ENCODE measurements at regions not wholly inside any gene's neighbourhood (a gene's known extent, or its start where the extent isn't known, plus 50 kb on each side); places are given as distances from the start of the nearest gene placed in this dataset.

- no peak overlapping the region; the same call in 1 of the 2 replicates for H3K27ac ChIP-seq
- TF ChIP-seq EZH2 (IDR thresholded peaks at IDR 0.05) (no peak), POLR2AphosphoS5 (IDR thresholded peaks at IDR 0.05; ENCODE audit: borderline replicate concordance, low read depth, low read length) (no peak), FOXP2 (optimal IDR thresholded peaks at IDR 0.05; ENCODE audit: control extremely low read depth, extremely low read length, insufficient read depth) (no peak)
Observed at GRCh38 chr18:10085876-10086275, 172.1 kb downstream of the VAPA start.

DNA sequence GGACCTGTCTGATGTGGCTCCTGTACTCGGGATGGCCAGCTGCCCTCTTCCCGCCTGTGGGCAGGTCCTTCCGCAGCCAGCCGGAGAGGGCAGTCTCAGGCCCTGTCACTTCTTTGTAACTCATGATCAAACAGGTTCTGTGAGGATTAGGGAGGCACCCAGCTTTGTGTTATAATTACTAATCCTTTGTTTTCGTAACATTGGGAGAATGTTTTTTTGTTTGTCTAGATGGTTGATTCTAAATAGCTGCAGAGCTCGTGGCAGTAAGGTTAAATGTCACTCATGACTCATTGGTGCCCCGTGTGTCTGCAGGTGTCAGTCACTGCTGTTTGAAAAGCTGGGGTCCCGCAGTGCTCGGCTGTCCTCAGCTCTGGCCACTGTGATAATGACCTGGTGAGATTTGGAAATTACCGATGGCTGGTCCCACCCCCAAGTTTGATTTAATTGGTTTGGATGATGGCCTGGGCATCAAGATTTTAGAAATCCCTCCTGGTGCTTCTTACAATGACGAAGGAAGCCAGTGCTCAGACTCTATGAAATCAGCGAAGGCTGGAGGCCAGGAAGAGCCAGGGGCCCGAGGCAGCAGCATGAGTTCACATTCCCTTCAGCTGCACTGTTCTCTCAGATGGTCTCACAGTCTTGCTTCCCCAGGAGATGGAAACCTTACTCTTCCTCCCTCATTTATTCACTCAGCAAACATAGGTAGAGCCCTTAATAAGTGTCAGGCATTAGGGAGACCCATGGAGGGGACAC, 172.8 kb downstream of the VAPA start:
- H3K36me3 ChIP-seq (ENCODE audit: insufficient read depth, low read length), result no peaks in the 10 kb centered on the region
- TF ChIP-seq FOXP2 (optimal IDR thresholded peaks at IDR 0.05; ENCODE audit: control extremely low read depth, extremely low read length, insufficient read depth) (no peak), EZH2 (IDR thresholded peaks at IDR 0.05) (no peak), POLR2AphosphoS5 (IDR thresholded peaks at IDR 0.05; ENCODE audit: borderline replicate concordance, low read depth, low read length) (no peak)
- no peak overlapping the region for H3K9ac ChIP-seq (ENCODE audit: insufficient read length)
- no peak overlapping the region for H3K4me3 ChIP-seq
- H3K27ac ChIP-seq, result no peak overlapping the region
- H3K9me3 ChIP-seq (ENCODE audit: low read depth, low read length), result peaks cover 14% of the 10 kb centered on the region; the same call in 1 of the 2 replicates
- no peak for DNase-seq (ENCODE audit: low read depth, low spot score)

More at GRCh38 chr18:10085876-10086275, 172.1 kb downstream of the VAPA start:
- DNase-seq (ENCODE audit: low read depth, low spot score), result no peak
- peaks cover 14% of the 10 kb centered on the region; the same call in 1 of the 2 replicates for H3K9me3 ChIP-seq (ENCODE audit: low read depth, low read length)
- no peak overlapping the region for H3K4me3 ChIP-seq
- no peak overlapping the region for H3K9ac ChIP-seq (ENCODE audit: insufficient read length)
- H3K36me3 ChIP-seq (ENCODE audit: insufficient read depth, low read length), result no peaks in the 10 kb centered on the region

- DNase-seq (ENCODE audit: low read depth, low spot score), result no peak
- H3K9ac ChIP-seq (ENCODE audit: insufficient read length), result no peak overlapping the region
- no peak overlapping the region for H3K27ac ChIP-seq
- H3K36me3 ChIP-seq (ENCODE audit: insufficient read depth, low read length), result no peaks in the 10 kb centered on the region
- 0 out of 2 replicates have a peak, but pooled peaks cover 4% of the 10 kb centered on the region for H3K9me3 ChIP-seq (ENCODE audit: low read depth, low read length)
- TF ChIP-seq POLR2AphosphoS5 (IDR thresholded peaks at IDR 0.05; ENCODE audit: borderline replicate concordance, low read depth, low read length), result no peak
- TF ChIP-seq FOXP2 (optimal IDR thresholded peaks at IDR 0.05; ENCODE audit: control extremely low read depth, extremely low read length, insufficient read depth), result no peak
- TF ChIP-seq EZH2 (IDR thresholded peaks at IDR 0.05), result no peak
- H3K4me3 ChIP-seq, result no peak overlapping the region
Observed at GRCh38 chr18:10088734-10089133, 174.9 kb downstream of the VAPA start.

DNA sequence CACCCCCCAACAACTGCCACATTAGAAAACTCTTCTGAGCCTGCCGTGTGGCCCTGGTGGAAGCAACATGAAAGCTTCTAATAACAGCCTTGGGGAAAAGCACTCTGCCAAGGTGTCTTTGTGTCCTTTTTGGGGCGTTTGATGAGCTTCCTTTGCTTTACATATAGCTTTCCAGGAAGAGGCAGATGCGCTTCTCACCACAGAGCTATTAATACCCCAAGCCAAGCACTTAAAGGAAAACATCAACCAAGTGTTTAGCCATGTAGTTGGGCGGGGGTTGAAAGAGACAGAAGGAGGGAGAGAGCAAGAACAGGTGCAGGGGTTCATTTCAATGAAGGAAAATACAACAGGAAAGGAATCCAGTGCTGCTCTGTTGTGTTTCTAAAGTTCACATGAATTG, 176.1 kb downstream of the VAPA start:
- no peak for TF ChIP-seq EZH2 (IDR thresholded peaks at IDR 0.05)
- Histone ChIP-seq H3K9ac (ENCODE audit: insufficient read length) (no peak overlapping the region), H3K36me3 (ENCODE audit: insufficient read depth, low read length) (no peaks in the 10 kb centered on the region), H3K27ac (no peak overlapping the region), H3K4me3 (no peak overlapping the region), H3K9me3 (ENCODE audit: low read depth, low read length) (no peaks in the 10 kb centered on the region)
- no peak for DNase-seq (ENCODE audit: low read depth, low spot score)

DNA sequence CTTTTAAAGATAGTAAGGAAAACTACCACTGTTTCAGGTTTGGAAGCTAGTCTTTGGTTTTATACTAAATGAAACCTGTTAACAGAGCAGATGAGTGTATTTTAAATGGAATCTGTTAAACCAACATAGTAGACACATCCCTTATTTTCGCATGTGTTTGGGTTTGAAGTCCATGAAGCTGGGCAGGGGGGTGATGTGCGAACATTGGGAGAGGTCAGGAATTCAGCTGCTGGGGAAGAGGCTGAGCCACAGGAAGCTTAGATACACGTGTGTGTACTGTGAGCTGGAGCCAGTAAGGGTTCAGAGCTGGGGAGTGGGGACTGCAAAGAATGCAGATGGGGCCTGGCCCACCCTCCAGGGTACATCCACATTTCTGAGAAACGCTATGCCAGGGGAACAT, 176.9 kb downstream of the VAPA start:
- DNase-seq (ENCODE audit: low read depth, low spot score), result no peak
- H3K27ac ChIP-seq, result no peak overlapping the region

DNA sequence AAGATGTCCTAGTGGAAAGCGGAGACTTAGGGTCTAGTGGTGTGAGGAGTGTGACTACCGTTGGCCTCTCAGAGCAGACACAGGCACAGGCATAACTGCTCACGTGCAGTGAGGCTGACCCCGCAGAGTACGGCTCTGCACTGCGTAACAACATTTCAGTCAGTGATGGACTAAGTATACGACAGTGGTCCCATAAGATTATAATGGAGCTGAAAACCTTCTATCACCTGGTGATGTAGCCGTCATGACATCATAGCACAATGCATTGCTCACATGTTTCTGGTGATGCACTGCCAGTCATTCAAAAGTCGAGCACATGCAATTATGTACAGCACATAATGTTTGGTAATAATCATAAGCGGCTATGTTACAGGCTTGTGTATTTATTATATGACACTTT, 179.6 kb downstream of the VAPA start:
- Histone ChIP-seq H3K9me3 (ENCODE audit: low read depth, low read length) (no peaks in the 10 kb centered on the region), H3K9ac (ENCODE audit: insufficient read length) (no peak overlapping the region), H3K27ac (no peak overlapping the region), H3K36me3 (ENCODE audit: insufficient read depth, low read length) (no peaks in the 10 kb centered on the region), H3K4me3 (no peak overlapping the region)
- no peak for DNase-seq (ENCODE audit: low read depth, low spot score)
- no peak for TF ChIP-seq FOXP2 (optimal IDR thresholded peaks at IDR 0.05; ENCODE audit: control extremely low read depth, extremely low read length, insufficient read depth)
- no peak for TF ChIP-seq EZH2 (IDR thresholded peaks at IDR 0.05)
- TF ChIP-seq POLR2AphosphoS5 (IDR thresholded peaks at IDR 0.05; ENCODE audit: borderline replicate concordance, low read depth, low read length), result no peak

More for the DNA sequence above, 176.9 kb downstream of the VAPA start:
- TF ChIP-seq POLR2AphosphoS5 (IDR thresholded peaks at IDR 0.05; ENCODE audit: borderline replicate concordance, low read depth, low read length), result no peak
- no peak for TF ChIP-seq EZH2 (IDR thresholded peaks at IDR 0.05)
- TF ChIP-seq FOXP2 (optimal IDR thresholded peaks at IDR 0.05; ENCODE audit: control extremely low read depth, extremely low read length, insufficient read depth), result no peak
- Histone ChIP-seq H3K9ac (ENCODE audit: insufficient read length) (no peak overlapping the region), H3K4me3 (no peak overlapping the region), H3K9me3 (ENCODE audit: low read depth, low read length) (no peaks in the 10 kb centered on the region), H3K36me3 (ENCODE audit: insufficient read depth, low read length) (no peaks in the 10 kb centered on the region)

DNA sequence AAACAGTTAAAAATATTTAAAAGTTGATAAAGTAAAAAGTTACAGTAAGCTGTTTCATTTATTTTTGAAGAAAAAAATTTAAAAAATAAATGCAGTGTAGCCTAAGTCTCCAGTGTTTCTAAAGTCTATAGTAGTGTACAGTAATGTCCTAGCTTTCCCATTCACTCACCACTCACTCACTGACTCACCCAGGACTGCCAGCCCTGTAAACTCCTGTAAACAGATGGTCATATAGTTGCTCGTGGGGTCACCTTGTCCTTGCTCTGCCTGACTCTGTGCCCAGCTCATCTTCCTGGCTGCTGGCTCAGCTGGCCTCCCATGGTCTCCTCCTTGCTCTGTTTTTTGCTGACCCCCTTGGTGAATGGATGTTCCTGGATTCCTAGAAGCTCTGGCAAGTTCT, 180.3 kb downstream of the VAPA start:
- TF ChIP-seq FOXP2 (optimal IDR thresholded peaks at IDR 0.05; ENCODE audit: control extremely low read depth, extremely low read length, insufficient read depth) (no peak), EZH2 (IDR thresholded peaks at IDR 0.05) (no peak), POLR2AphosphoS5 (IDR thresholded peaks at IDR 0.05; ENCODE audit: borderline replicate concordance, low read depth, low read length) (no peak)
- no peaks in the 10 kb centered on the region for H3K36me3 ChIP-seq (ENCODE audit: insufficient read depth, low read length)
- no peaks in the 10 kb centered on the region for H3K9me3 ChIP-seq (ENCODE audit: low read depth, low read length)
- no peak overlapping the region for H3K4me3 ChIP-seq
- H3K27ac ChIP-seq, result no peak overlapping the region
- H3K9ac ChIP-seq (ENCODE audit: insufficient read length), result no peak overlapping the region
- DNase-seq (ENCODE audit: low read depth, low spot score), result no peak

- TF ChIP-seq FOXP2 (optimal IDR thresholded peaks at IDR 0.05; ENCODE audit: control extremely low read depth, extremely low read length, insufficient read depth), result no peak
- TF ChIP-seq EZH2 (IDR thresholded peaks at IDR 0.05), result no peak
- TF ChIP-seq POLR2AphosphoS5 (IDR thresholded peaks at IDR 0.05; ENCODE audit: borderline replicate concordance, low read depth, low read length), result no peak
- H3K36me3 ChIP-seq (ENCODE audit: insufficient read depth, low read length), result no peaks in the 10 kb centered on the region
- no peaks in the 10 kb centered on the region for H3K9me3 ChIP-seq (ENCODE audit: low read depth, low read length)
- no peak overlapping the region for H3K4me3 ChIP-seq
- no peak overlapping the region for H3K9ac ChIP-seq (ENCODE audit: insufficient read length)
- H3K27ac ChIP-seq, result no peak overlapping the region
- DNase-seq (ENCODE audit: low read depth, low spot score), result no peak
Observed at GRCh38 chr18:10094655-10095054, 180.8 kb downstream of the VAPA start.

- DNase-seq (ENCODE audit: low read depth, low spot score), result no peak
- H3K9me3 ChIP-seq (ENCODE audit: low read depth, low read length), result no peaks in the 10 kb centered on the region
- H3K9ac ChIP-seq (ENCODE audit: insufficient read length), result no peak overlapping the region
- TF ChIP-seq EZH2 (IDR thresholded peaks at IDR 0.05) (no peak), POLR2AphosphoS5 (IDR thresholded peaks at IDR 0.05; ENCODE audit: borderline replicate concordance, low read depth, low read length) (no peak), FOXP2 (optimal IDR thresholded peaks at IDR 0.05; ENCODE audit: control extremely low read depth, extremely low read length, insufficient read depth) (no peak)
- H3K27ac ChIP-seq, result no peak overlapping the region
- H3K36me3 ChIP-seq (ENCODE audit: insufficient read depth, low read length), result no peaks in the 10 kb centered on the region
- H3K4me3 ChIP-seq, result no peak overlapping the region
Observed at GRCh38 chr18:10095356-10095755, 181.5 kb downstream of the VAPA start.
